ENCODE measurements at regions not wholly inside any gene's neighbourhood (a gene's known extent, or its start where the extent isn't known, plus 50 kb on each side); places are given as distances from the start of the nearest gene placed in this dataset.

- TF ChIP-seq EZH2 (IDR thresholded peaks at IDR 0.05; ENCODE audit: low read depth, unreplicated experiment) (no peak), REST (IDR thresholded peaks at IDR 0.05; ENCODE audit: unreplicated experiment) (no peak), EZH2phosphoT487 (IDR thresholded peaks at IDR 0.05; ENCODE audit: unreplicated experiment) (no peak), POLR2AphosphoS5 (IDR thresholded peaks at IDR 0.05; ENCODE audit: low read depth) (no peak), JUNB (IDR thresholded peaks at IDR 0.05; ENCODE audit: unreplicated experiment) (no peak), CREB1 (CRISPR knock-in tag; IDR thresholded peaks at IDR 0.05; ENCODE audit: low read depth) (no peak), ZNF331 (CRISPR knock-in tag; IDR thresholded peaks at IDR 0.05; ENCODE audit: low read depth) (no peak), ZNF462 (CRISPR knock-in tag; IDR thresholded peaks at IDR 0.05) (no peak), ZNF114 (CRISPR knock-in tag; IDR thresholded peaks at IDR 0.05) (no peak), NANOG (IDR thresholded peaks at IDR 0.05; ENCODE audit: borderline replicate concordance) (no peak)
- TF ChIP-seq, protein P1, sequence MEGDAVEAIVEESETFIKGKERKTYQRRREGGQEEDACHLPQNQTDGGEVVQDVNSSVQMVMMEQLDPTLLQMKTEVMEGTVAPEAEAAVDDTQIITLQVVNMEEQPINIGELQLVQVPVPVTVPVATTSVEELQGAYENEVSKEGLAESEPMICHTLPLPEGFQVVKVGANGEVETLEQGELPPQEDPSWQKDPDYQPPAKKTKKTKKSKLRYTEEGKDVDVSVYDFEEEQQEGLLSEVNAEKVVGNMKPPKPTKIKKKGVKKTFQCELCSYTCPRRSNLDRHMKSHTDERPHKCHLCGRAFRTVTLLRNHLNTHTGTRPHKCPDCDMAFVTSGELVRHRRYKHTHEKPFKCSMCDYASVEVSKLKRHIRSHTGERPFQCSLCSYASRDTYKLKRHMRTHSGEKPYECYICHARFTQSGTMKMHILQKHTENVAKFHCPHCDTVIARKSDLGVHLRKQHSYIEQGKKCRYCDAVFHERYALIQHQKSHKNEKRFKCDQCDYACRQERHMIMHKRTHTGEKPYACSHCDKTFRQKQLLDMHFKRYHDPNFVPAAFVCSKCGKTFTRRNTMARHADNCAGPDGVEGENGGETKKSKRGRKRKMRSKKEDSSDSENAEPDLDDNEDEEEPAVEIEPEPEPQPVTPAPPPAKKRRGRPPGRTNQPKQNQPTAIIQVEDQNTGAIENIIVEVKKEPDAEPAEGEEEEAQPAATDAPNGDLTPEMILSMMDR (conservative IDR thresholded peaks at IDR 0.05; ENCODE audit: low read depth in 2 of 2), result no peak
- TF ChIP-seq, protein P2, sequence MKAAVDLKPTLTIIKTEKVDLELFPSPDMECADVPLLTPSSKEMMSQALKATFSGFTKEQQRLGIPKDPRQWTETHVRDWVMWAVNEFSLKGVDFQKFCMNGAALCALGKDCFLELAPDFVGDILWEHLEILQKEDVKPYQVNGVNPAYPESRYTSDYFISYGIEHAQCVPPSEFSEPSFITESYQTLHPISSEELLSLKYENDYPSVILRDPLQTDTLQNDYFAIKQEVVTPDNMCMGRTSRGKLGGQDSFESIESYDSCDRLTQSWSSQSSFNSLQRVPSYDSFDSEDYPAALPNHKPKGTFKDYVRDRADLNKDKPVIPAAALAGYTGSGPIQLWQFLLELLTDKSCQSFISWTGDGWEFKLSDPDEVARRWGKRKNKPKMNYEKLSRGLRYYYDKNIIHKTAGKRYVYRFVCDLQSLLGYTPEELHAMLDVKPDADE (IDR thresholded peaks at IDR 0.05), result no peak
These were observed 128.4 kb downstream of the ZFAND4 start for GRCh38 chr10:45544191-45544590.
